Pancreas (tissue), 10 donors: ENCODE measurements at regions not wholly inside any gene's neighbourhood (a gene's known extent, or its start where the extent isn't known, plus 50 kb on each side); places are given as distances from the start of the nearest gene placed in this dataset.
"Not testable (repeated sequence)": the region's sequence is repeated elsewhere in the genome, so short reads cannot be mapped to it uniquely, and the experiment has no call there.

Source experiments
- ATAC-seq, 4 donors: fragments of 200-7000 bp; cut with Tn5 transposase; one replicate each; pipeline versions ENCODE4 v1.8.0 to v1.9.1; 2020; ENCODE audit warnings: mild to moderate bottlenecking in 4 of 4, moderate library complexity in 4 of 4
- DNase-seq, 6 donors: peaks; one replicate each; pipeline ENCODE4 v3.0.0-alpha.2; 2020
- FAIRE-seq: peaks from 2 replicates; lab custom pipeline; 2012; peaks lifted over from hg19 to GRCh38; lab: Jason Lieb, UNC
- H3K27ac ChIP-seq, 4 donors: fragments of 200-600 bp; sonication (generic); 1 replicate in 3 of 4; 2 replicates in 1 of 4; pipeline versions ENCODE4 v1.5.0 to v1.8.0; 2020
- H3K27me3 ChIP-seq, 4 donors: fragments of 200-600 bp; one replicate each; pipeline ENCODE4 v1.8.0; 2021
- H3K36me3 ChIP-seq, 3 donors: fragments of 200-600 bp; sonication (generic) in 1 of 3; one replicate each; pipeline versions ENCODE4 v1.5.0 to v1.8.0; 2020 to 2021
- H3K4me1 ChIP-seq, 3 donors: fragments of 200-600 bp; one replicate each; pipeline ENCODE4 v1.8.0; 2021
- H3K4me3 ChIP-seq, 4 donors: fragments of 200-600 bp; sonication (generic) in 2 of 4; one replicate each; pipeline versions ENCODE4 v1.5.0 to v1.8.0; 2020 to 2021
- H3K9me3 ChIP-seq, 4 donors: fragments of 200-600 bp; one replicate each; pipeline ENCODE4 v1.8.0; 2021
- WGBS, 2 donors: extraction: QIAGEN DNeasy Blood & Tissue Kit; methylation state at CpG; one replicate each; pipeline ENCODE4 v1.1.7; 2013; 5-methylcytosine and 5-hydroxymethylcytosine counted together
- intact Hi-C, 3 donors: fragments of 100-400 bp; cut with DNase I; formaldehyde crosslinking; loops; one replicate each; pipeline versions ENCODE4 v1.11.1 to v1.14.2; 2022
- TF ChIP-seq, protein P1 (sequence below), 4 donors: fragments of 200-600 bp; sonication (generic) in 3 of 4; IDR thresholded peaks; one replicate each; pipeline versions ENCODE4 v1.5.0 to v1.8.0; 2021; ENCODE audit warnings: antibody characterized with exemption in 4 of 4
- donor health status: healthy with polysubstance abuse.
- donor health status: DM: no; HTN: no; CAD: no; lungs with moderate emphysema.
- donor health status: DM: no; HTN: no; CAD: no.
- donor health status: control.
- donor health status: control.
- donor health status: Bipolar disorder and iron deficiency.
- donor health status: DM: yes; HTN: yes; CAD: no.
- donor health status: DM: no; HTN: no; CAD: no.
- donor health status: DM: no; HTN: no; CAD: no.
- donor health status: DM: yes; HTN: yes; CAD: no.

- Histone ChIP-seq H3K9me3 (no peaks in the 10 kb centered on the region), H3K27ac (no peak overlapping the region), H3K27me3 (no peaks in the 10 kb centered on the region), H3K4me1 (no peaks in the 10 kb centered on the region), H3K36me3 (no peaks in the 10 kb centered on the region), H3K4me3 (no peak overlapping the region)
- FAIRE-seq (no peak), DNase-seq (no peak), ATAC-seq (no peak)
- TF ChIP-seq, protein P1, sequence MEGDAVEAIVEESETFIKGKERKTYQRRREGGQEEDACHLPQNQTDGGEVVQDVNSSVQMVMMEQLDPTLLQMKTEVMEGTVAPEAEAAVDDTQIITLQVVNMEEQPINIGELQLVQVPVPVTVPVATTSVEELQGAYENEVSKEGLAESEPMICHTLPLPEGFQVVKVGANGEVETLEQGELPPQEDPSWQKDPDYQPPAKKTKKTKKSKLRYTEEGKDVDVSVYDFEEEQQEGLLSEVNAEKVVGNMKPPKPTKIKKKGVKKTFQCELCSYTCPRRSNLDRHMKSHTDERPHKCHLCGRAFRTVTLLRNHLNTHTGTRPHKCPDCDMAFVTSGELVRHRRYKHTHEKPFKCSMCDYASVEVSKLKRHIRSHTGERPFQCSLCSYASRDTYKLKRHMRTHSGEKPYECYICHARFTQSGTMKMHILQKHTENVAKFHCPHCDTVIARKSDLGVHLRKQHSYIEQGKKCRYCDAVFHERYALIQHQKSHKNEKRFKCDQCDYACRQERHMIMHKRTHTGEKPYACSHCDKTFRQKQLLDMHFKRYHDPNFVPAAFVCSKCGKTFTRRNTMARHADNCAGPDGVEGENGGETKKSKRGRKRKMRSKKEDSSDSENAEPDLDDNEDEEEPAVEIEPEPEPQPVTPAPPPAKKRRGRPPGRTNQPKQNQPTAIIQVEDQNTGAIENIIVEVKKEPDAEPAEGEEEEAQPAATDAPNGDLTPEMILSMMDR (IDR thresholded peaks at IDR 0.05) = no peak
- WGBS, 2 donors = 70 to 74% methylated on average over 5 of the region's 5 CpGs
- intact Hi-C loops = no loop called here
Observed at GRCh38 chr13:105692769-105693168, 842.7 kb downstream of the EFNB2 start.

- DNase-seq = no peak
- Histone ChIP-seq H3K9me3 (no peaks in the 10 kb centered on the region), H3K4me1 (no peaks in the 10 kb centered on the region), H3K36me3 (no peaks in the 10 kb centered on the region), H3K27me3 (no peaks in the 10 kb centered on the region), H3K4me3 (no peak overlapping the region), H3K27ac (no peak overlapping the region)
- no peak for ATAC-seq
- intact Hi-C loops = no loop called here
- no peak for FAIRE-seq
- TF ChIP-seq, protein P1 (IDR thresholded peaks at IDR 0.05) = no peak
- WGBS, 2 donors = 67 to 75% methylated on average over 3 of the region's 3 CpGs
Observed at GRCh38 chr13:105684216-105684615, 851.2 kb downstream of the EFNB2 start.

GRCh38 chr13:105679838-105680237 is 855.6 kb downstream of the EFNB2 start:
- no peak for DNase-seq
- no peak overlapping the region for H3K4me3 ChIP-seq
- 88 to 92% methylated on average over 4 of the region's 4 CpGs for WGBS, 2 donors
- no peaks in the 10 kb centered on the region for H3K9me3 ChIP-seq
- no peaks in the 10 kb centered on the region for H3K4me1 ChIP-seq
- FAIRE-seq = no peak
- intact Hi-C loops = no loop called here
- TF ChIP-seq, protein P1 (IDR thresholded peaks at IDR 0.05) = no peak
- no peak overlapping the region for H3K27ac ChIP-seq
- no peaks in the 10 kb centered on the region for H3K27me3 ChIP-seq
- no peak for ATAC-seq
- H3K36me3 ChIP-seq = no peaks in the 10 kb centered on the region

GRCh38 chr13:105678072-105678471 is 857.4 kb downstream of the EFNB2 start:
- intact Hi-C loops = no loop called here
- no peak for FAIRE-seq
- no peaks in the 10 kb centered on the region for H3K36me3 ChIP-seq
- no peak overlapping the region for H3K4me3 ChIP-seq
- H3K27ac ChIP-seq = no peak overlapping the region
- ATAC-seq = peak in 1 of 4 donors; percentile 50
- no peaks in the 10 kb centered on the region for H3K9me3 ChIP-seq
- no peaks in the 10 kb centered on the region for H3K4me1 ChIP-seq
- 45 to 49% methylated on average over 1 of the region's 1 CpG for WGBS, 2 donors
- DNase-seq = no peak
- H3K27me3 ChIP-seq = no peaks in the 10 kb centered on the region
- TF ChIP-seq, protein P1 (IDR thresholded peaks at IDR 0.05) = no peak

GRCh38 chr13:105672881-105673280 is 862.6 kb downstream of the EFNB2 start:
- 75 to 81% methylated on average over 4 of the region's 4 CpGs for WGBS, 2 donors
- peaks cover 0 to 10% (median 5%) of the 10 kb centered on the region in 3 donors for H3K4me1 ChIP-seq
- ATAC-seq (no peak), DNase-seq (no peak), FAIRE-seq (no peak)
- H3K9me3 ChIP-seq = no peaks in the 10 kb centered on the region
- no peak overlapping the region for H3K27ac ChIP-seq
- no peak overlapping the region for H3K4me3 ChIP-seq
- no peaks in the 10 kb centered on the region for H3K36me3 ChIP-seq
- TF ChIP-seq, protein P1 (IDR thresholded peaks at IDR 0.05) = no peak
- H3K27me3 ChIP-seq = no peaks in the 10 kb centered on the region
- intact Hi-C loops = no loop called here

- H3K36me3 ChIP-seq, ATAC-seq, FAIRE-seq, intact Hi-C loops, H3K27ac ChIP-seq, H3K27me3 ChIP-seq, DNase-seq, H3K4me3 ChIP-seq, H3K9me3 ChIP-seq: not testable (repeated sequence)
- WGBS, 2 donors = 80 to 87% methylated on average over 9 of the region's 9 CpGs
- H3K4me1 ChIP-seq = peaks cover 0 to 10% (median 5%) of the 10 kb centered on the region in 3 donors
Observed at GRCh38 chr13:105671131-105671530, 864.3 kb downstream of the EFNB2 start.
